ENCODE measurements at regions not wholly inside any gene's neighbourhood (a gene's known extent, or its start where the extent isn't known, plus 50 kb on each side); places are given as distances from the start of the nearest gene placed in this dataset.

- Histone ChIP-seq H3K4me1 (no peaks in the 10 kb centered on the region), H3K27me3 (no peaks in the 10 kb centered on the region), H3K4me3 (no peak overlapping the region), H4K20me1 (ENCODE audit: low read depth) (no peaks in the 10 kb centered on the region), H3K79me2 (ENCODE audit: low read depth) (no peaks in the 10 kb centered on the region), H3K4me2 (no peak overlapping the region), H3K9me3 (ENCODE audit: low read depth) (no peaks in the 10 kb centered on the region), H2AFZ (replicated peaks) (no peak overlapping the region), H3K9ac (no peak overlapping the region), H3K27ac (no peak overlapping the region), H3F3A (ENCODE audit: low read depth) (no peaks in the 10 kb centered on the region), H3K36me3 (no peaks in the 10 kb centered on the region)
- H3K27me3 Mint-ChIP-seq (ENCODE audit: insufficient read depth, low read depth): peaks cover 2% of the 10 kb centered on the region
- peaks cover 11% of the 10 kb centered on the region for H3K4me1 Mint-ChIP-seq
- no peak overlapping the region for H3K27ac Mint-ChIP-seq
- no peak for TF ChIP-seq EZH2 (IDR thresholded peaks at IDR 0.05)
- no peak for TF ChIP-seq CTCF (IDR thresholded peaks at IDR 0.05)
- no peak for TF ChIP-seq EZH2phosphoT487 (IDR thresholded peaks at IDR 0.05)
- no peak overlapping the region for H3K4me3 Mint-ChIP-seq
- no peak for DNase-seq (ENCODE audit: low spot score)
- H3K9me3 Mint-ChIP-seq: peaks cover 17% of the 10 kb centered on the region
- H3K36me3 Mint-ChIP-seq: no peaks in the 10 kb centered on the region
Measured at GRCh38 chr2:111667001-111667400, 217.0 kb downstream of the ANAPC1 start.

GRCh38 chr2:111667542-111668273, 216.3 kb downstream of the ANAPC1 start:
- no peak overlapping the region for H3K27ac ChIP-seq
- no peaks in the 10 kb centered on the region for H4K20me1 ChIP-seq (ENCODE audit: low read depth)
- Mint-ChIP-seq H3K36me3 (no peaks in the 10 kb centered on the region), H3K4me3 (no peak overlapping the region), H3K4me1 (peaks cover 9% of the 10 kb centered on the region), H3K9me3 (peaks cover 17% of the 10 kb centered on the region), H3K27ac (no peak overlapping the region), H3K27me3 (ENCODE audit: insufficient read depth, low read depth) (peaks cover 2% of the 10 kb centered on the region)
- DNase-seq (ENCODE audit: low spot score): no peak
- H3K9me3 ChIP-seq (ENCODE audit: low read depth): no peaks in the 10 kb centered on the region
- TF ChIP-seq EZH2phosphoT487 (IDR thresholded peaks at IDR 0.05): no peak
- TF ChIP-seq CTCF (IDR thresholded peaks at IDR 0.05): no peak
- TF ChIP-seq EZH2 (IDR thresholded peaks at IDR 0.05): no peak
- no peaks in the 10 kb centered on the region for H3K79me2 ChIP-seq (ENCODE audit: low read depth)
- no peaks in the 10 kb centered on the region for H3K4me1 ChIP-seq
- H3F3A ChIP-seq (ENCODE audit: low read depth): no peaks in the 10 kb centered on the region
- no peak overlapping the region for H2AFZ ChIP-seq (replicated peaks)
- no peak overlapping the region for H3K4me3 ChIP-seq
- H3K36me3 ChIP-seq: no peaks in the 10 kb centered on the region
- no peak overlapping the region for H3K9ac ChIP-seq
- no peaks in the 10 kb centered on the region for H3K27me3 ChIP-seq
- no peak overlapping the region for H3K4me2 ChIP-seq

GRCh38 chr2:111668274-111668616, 215.7 kb downstream of the ANAPC1 start:
- H3K79me2 ChIP-seq (ENCODE audit: low read depth): no peaks in the 10 kb centered on the region
- no peak overlapping the region for H3K4me3 Mint-ChIP-seq
- no peak for DNase-seq (ENCODE audit: low spot score)
- no peaks in the 10 kb centered on the region for H3K27me3 ChIP-seq
- no peaks in the 10 kb centered on the region for H4K20me1 ChIP-seq (ENCODE audit: low read depth)
- peaks cover 17% of the 10 kb centered on the region for H3K9me3 Mint-ChIP-seq
- no peak overlapping the region for H2AFZ ChIP-seq (replicated peaks)
- TF ChIP-seq EZH2phosphoT487 (IDR thresholded peaks at IDR 0.05) (no peak), EZH2 (IDR thresholded peaks at IDR 0.05) (no peak), CTCF (IDR thresholded peaks at IDR 0.05) (no peak)
- H3K9ac ChIP-seq: no peak overlapping the region
- peaks cover 11% of the 10 kb centered on the region for H3K4me1 Mint-ChIP-seq
- H3K4me1 ChIP-seq: no peaks in the 10 kb centered on the region
- H3K4me2 ChIP-seq: no peak overlapping the region
- no peaks in the 10 kb centered on the region for H3K36me3 ChIP-seq
- peaks cover 2% of the 10 kb centered on the region for H3K27me3 Mint-ChIP-seq (ENCODE audit: insufficient read depth, low read depth)
- no peak overlapping the region for H3K4me3 ChIP-seq
- H3K27ac Mint-ChIP-seq: no peak overlapping the region
- H3K9me3 ChIP-seq (ENCODE audit: low read depth): no peaks in the 10 kb centered on the region
- H3F3A ChIP-seq (ENCODE audit: low read depth): no peaks in the 10 kb centered on the region
- no peaks in the 10 kb centered on the region for H3K36me3 Mint-ChIP-seq
- no peak overlapping the region for H3K27ac ChIP-seq

Data from neural progenitor cell (in vitro differentiated cells).